WTC11 (cell line): ENCODE measurements at regions not wholly inside any gene's neighbourhood (a gene's known extent, or its start where the extent isn't known, plus 50 kb on each side); places are given as distances from the start of the nearest gene placed in this dataset.

Experiments used
- CREM ChIP-seq: sonication (generic); formaldehyde crosslinking; IDR thresholded peaks from 2 replicates; pipeline ENCODE4 v1.8.1; 2022; ENCODE audit warnings: mild to moderate bottlenecking, missing genetic modification reagents, moderate library complexity
- RELA ChIP-seq: sonication (generic); formaldehyde crosslinking; IDR thresholded peaks from 2 replicates; pipeline ENCODE4 v1.8.1; 2022; ENCODE audit warnings: missing genetic modification reagents, mild to moderate bottlenecking, borderline replicate concordance
- SMAD3 ChIP-seq: sonication (generic); formaldehyde crosslinking; IDR thresholded peaks from 2 replicates; pipeline ENCODE4 v1.8.0; 2022; ENCODE audit warnings: missing genetic modification reagents, mild to moderate bottlenecking, borderline replicate concordance
- TF ChIP-seq, protein P1 (sequence below): fragments of 200-600 bp; IDR thresholded peaks from 2 replicates; pipeline ENCODE4 v1.8.0; 2022; ENCODE audit warnings: antibody characterized with exemption
- TF ChIP-seq, protein P2 (sequence below): sonication (generic); formaldehyde crosslinking; IDR thresholded peaks from 2 replicates; pipeline ENCODE4 v1.8.0; 2023; ENCODE audit warnings: mild to moderate bottlenecking, missing genetic modification reagents
- TF ChIP-seq, protein P3 (sequence below): sonication (generic); formaldehyde crosslinking; IDR thresholded peaks from 2 replicates; pipeline ENCODE4 v1.8.0; 2022; ENCODE audit warnings: mild to moderate bottlenecking, missing genetic modification reagents

DNA sequence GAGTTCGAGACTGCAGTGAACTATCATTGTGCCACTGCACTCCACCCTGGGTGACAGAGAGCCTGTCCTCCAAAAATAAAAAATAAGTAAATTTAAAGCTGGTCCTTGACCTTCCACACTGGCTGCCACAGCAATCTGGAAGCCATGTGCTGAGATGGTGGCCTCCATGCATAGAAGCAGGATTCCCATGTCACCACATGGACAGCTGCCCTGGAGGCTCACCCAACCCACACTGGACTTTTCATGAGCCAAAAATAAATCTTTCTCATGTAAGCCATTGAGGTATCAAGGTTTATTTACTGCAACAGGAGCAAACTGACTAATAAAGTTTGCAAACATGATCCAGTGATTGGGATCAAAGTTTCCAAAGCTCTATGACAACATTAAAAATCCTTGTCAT, 88.5 kb downstream of the SETD4 start:
- TF ChIP-seq SMAD3 (CRISPR knock-in tag) (no peak), CREM (CRISPR knock-in tag) (no peak), RELA (CRISPR knock-in tag) (no peak)
- TF ChIP-seq, protein P1, sequence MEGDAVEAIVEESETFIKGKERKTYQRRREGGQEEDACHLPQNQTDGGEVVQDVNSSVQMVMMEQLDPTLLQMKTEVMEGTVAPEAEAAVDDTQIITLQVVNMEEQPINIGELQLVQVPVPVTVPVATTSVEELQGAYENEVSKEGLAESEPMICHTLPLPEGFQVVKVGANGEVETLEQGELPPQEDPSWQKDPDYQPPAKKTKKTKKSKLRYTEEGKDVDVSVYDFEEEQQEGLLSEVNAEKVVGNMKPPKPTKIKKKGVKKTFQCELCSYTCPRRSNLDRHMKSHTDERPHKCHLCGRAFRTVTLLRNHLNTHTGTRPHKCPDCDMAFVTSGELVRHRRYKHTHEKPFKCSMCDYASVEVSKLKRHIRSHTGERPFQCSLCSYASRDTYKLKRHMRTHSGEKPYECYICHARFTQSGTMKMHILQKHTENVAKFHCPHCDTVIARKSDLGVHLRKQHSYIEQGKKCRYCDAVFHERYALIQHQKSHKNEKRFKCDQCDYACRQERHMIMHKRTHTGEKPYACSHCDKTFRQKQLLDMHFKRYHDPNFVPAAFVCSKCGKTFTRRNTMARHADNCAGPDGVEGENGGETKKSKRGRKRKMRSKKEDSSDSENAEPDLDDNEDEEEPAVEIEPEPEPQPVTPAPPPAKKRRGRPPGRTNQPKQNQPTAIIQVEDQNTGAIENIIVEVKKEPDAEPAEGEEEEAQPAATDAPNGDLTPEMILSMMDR = no peak
- TF ChIP-seq, protein P2, sequence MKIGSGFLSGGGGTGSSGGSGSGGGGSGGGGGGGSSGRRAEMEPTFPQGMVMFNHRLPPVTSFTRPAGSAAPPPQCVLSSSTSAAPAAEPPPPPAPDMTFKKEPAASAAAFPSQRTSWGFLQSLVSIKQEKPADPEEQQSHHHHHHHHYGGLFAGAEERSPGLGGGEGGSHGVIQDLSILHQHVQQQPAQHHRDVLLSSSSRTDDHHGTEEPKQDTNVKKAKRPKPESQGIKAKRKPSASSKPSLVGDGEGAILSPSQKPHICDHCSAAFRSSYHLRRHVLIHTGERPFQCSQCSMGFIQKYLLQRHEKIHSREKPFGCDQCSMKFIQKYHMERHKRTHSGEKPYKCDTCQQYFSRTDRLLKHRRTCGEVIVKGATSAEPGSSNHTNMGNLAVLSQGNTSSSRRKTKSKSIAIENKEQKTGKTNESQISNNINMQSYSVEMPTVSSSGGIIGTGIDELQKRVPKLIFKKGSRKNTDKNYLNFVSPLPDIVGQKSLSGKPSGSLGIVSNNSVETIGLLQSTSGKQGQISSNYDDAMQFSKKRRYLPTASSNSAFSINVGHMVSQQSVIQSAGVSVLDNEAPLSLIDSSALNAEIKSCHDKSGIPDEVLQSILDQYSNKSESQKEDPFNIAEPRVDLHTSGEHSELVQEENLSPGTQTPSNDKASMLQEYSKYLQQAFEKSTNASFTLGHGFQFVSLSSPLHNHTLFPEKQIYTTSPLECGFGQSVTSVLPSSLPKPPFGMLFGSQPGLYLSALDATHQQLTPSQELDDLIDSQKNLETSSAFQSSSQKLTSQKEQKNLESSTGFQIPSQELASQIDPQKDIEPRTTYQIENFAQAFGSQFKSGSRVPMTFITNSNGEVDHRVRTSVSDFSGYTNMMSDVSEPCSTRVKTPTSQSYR (CRISPR knock-in tag) = no peak
- TF ChIP-seq, protein P3, sequence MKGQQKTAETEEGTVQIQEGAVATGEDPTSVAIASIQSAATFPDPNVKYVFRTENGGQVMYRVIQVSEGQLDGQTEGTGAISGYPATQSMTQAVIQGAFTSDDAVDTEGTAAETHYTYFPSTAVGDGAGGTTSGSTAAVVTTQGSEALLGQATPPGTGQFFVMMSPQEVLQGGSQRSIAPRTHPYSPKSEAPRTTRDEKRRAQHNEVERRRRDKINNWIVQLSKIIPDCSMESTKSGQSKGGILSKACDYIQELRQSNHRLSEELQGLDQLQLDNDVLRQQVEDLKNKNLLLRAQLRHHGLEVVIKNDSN (CRISPR knock-in tag) = no peak
